ENCODE measurements at regions not wholly inside any gene's neighbourhood (a gene's known extent, or its start where the extent isn't known, plus 50 kb on each side); places are given as distances from the start of the nearest gene placed in this dataset.

DNA sequence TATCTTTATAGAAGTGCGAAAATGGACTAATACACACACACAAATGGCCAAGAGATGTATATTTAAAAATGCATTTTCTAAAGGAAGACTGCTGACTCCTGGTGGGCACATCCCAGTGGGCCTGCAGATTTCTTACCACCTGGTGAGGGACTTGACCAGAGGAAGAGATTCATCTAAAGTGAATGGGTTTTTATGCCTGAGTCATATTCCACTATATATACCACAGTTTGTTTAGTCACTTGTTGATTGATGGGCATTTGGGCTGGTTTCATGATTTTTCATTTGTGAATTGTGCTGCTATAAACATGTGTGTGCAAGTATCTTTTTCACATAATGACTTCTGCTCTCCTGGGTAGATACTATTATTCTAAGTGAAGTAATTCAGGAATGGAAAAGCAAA, 277.3 kb downstream of the SLC16A7 start:
- Histone ChIP-seq H3K4me3 (ENCODE audit: low read length) (no peak overlapping the region), H3K9me3 (replicated peaks; ENCODE audit: low read length) (peaks cover 3% of the 10 kb centered on the region)

GRCh38 chr12:59874781-59875180, 279.0 kb downstream of the SLC16A7 start:
- Histone ChIP-seq H3K4me1 (ENCODE audit: control insufficient read depth, insufficient read depth, low read length) (no peaks in the 10 kb centered on the region), H3K27me3 (ENCODE audit: control insufficient read depth, insufficient read depth, low read length) (no peaks in the 10 kb centered on the region), H3K36me3 (ENCODE audit: insufficient read depth, low read length) (no peaks in the 10 kb centered on the region), H3K9ac (ENCODE audit: low read depth, low read length) (no peak overlapping the region), H3K9me3 (replicated peaks; ENCODE audit: low read length) (peaks cover 3% of the 10 kb centered on the region), H3K4me2 (ENCODE audit: low read length) (no peak overlapping the region), H3K4me3 (ENCODE audit: low read length) (no peak overlapping the region)

More for the DNA sequence above, 277.3 kb downstream of the SLC16A7 start:
- H3K4me1 ChIP-seq (ENCODE audit: control insufficient read depth, insufficient read depth, low read length): no peaks in the 10 kb centered on the region
- no peak overlapping the region for H3K4me2 ChIP-seq (ENCODE audit: low read length)
- no peak overlapping the region for H3K9ac ChIP-seq (ENCODE audit: low read depth, low read length)
- no peaks in the 10 kb centered on the region for H3K36me3 ChIP-seq (ENCODE audit: insufficient read depth, low read length)
- no peaks in the 10 kb centered on the region for H3K27me3 ChIP-seq (ENCODE audit: control insufficient read depth, insufficient read depth, low read length)

GRCh38 chr12:59886131-59886733, 290.4 kb downstream of the SLC16A7 start:
- H3K27me3 ChIP-seq (ENCODE audit: control insufficient read depth, insufficient read depth, low read length): no peaks in the 10 kb centered on the region

GRCh38 chr12:59887178-59887577, 291.3 kb downstream of the SLC16A7 start:
- Histone ChIP-seq H3K9me3 (replicated peaks; ENCODE audit: low read length) (no peaks in the 10 kb centered on the region), H3K4me1 (ENCODE audit: control insufficient read depth, insufficient read depth, low read length) (no peaks in the 10 kb centered on the region), H3K27me3 (ENCODE audit: control insufficient read depth, insufficient read depth, low read length) (no peaks in the 10 kb centered on the region), H3K4me3 (ENCODE audit: low read length) (no peak overlapping the region), H3K36me3 (ENCODE audit: insufficient read depth, low read length) (no peaks in the 10 kb centered on the region), H3K4me2 (ENCODE audit: low read length) (no peak overlapping the region), H3K9ac (ENCODE audit: low read depth, low read length) (no peak overlapping the region)

More at GRCh38 chr12:59886131-59886733, 290.4 kb downstream of the SLC16A7 start:
- no peaks in the 10 kb centered on the region for H3K36me3 ChIP-seq (ENCODE audit: insufficient read depth, low read length)
- H3K4me1 ChIP-seq (ENCODE audit: control insufficient read depth, insufficient read depth, low read length): no peaks in the 10 kb centered on the region
- H3K4me2 ChIP-seq (ENCODE audit: low read length): no peak overlapping the region
- no peaks in the 10 kb centered on the region for H3K9me3 ChIP-seq (replicated peaks; ENCODE audit: low read length)
- H3K9ac ChIP-seq (ENCODE audit: low read depth, low read length): no peak overlapping the region
- H3K4me3 ChIP-seq (ENCODE audit: low read length): no peak overlapping the region

DNA sequence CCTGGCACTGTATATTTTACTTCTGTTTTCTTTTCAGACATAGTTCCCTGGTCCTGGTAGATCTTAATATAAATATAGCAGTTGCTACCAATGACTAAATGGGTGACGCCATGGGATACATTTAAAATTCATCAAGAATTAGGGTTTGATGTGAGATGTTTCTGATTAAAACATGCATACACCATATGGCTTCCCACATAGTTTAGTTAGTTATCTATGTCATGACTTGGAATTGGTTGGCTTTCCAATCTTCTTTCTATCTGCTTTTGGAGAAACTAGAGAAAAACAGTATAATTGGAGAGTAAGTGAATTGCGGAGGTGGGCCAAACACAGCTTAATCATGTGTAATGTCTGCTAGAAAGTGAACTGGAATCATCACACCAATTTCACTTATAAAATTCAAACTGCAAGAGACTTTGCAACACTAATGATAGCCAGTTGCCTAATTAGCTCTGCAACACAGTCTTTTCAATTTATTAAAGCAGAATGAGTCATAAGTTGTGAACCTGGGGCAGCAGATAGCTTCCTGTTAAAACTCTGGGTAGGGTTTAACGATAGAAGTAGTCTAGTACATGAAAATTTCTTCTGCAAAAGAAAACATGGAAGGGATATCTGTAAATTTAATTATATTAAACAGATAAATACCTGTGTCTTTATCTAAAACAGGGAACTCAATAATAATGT, 295.2 kb downstream of the SLC16A7 start:
- Histone ChIP-seq H3K4me3 (ENCODE audit: low read length) (no peak overlapping the region), H3K36me3 (ENCODE audit: insufficient read depth, low read length) (no peaks in the 10 kb centered on the region), H3K9me3 (replicated peaks; ENCODE audit: low read length) (no peaks in the 10 kb centered on the region), H3K27me3 (ENCODE audit: control insufficient read depth, insufficient read depth, low read length) (no peaks in the 10 kb centered on the region), H3K9ac (ENCODE audit: low read depth, low read length) (no peak overlapping the region), H3K4me1 (ENCODE audit: control insufficient read depth, insufficient read depth, low read length) (no peaks in the 10 kb centered on the region), H3K4me2 (ENCODE audit: low read length) (no peak overlapping the region)

- Histone ChIP-seq H3K9me3 (replicated peaks; ENCODE audit: low read length) (no peaks in the 10 kb centered on the region), H3K4me1 (ENCODE audit: control insufficient read depth, insufficient read depth, low read length) (no peaks in the 10 kb centered on the region), H3K9ac (ENCODE audit: low read depth, low read length) (no peak overlapping the region), H3K4me3 (ENCODE audit: low read length) (no peak overlapping the region), H3K36me3 (ENCODE audit: insufficient read depth, low read length) (no peaks in the 10 kb centered on the region), H3K27me3 (ENCODE audit: control insufficient read depth, insufficient read depth, low read length) (no peaks in the 10 kb centered on the region), H3K4me2 (ENCODE audit: low read length) (no peak overlapping the region)
Observed at GRCh38 chr12:59895166-59895775, 299.4 kb downstream of the SLC16A7 start.

DNA sequence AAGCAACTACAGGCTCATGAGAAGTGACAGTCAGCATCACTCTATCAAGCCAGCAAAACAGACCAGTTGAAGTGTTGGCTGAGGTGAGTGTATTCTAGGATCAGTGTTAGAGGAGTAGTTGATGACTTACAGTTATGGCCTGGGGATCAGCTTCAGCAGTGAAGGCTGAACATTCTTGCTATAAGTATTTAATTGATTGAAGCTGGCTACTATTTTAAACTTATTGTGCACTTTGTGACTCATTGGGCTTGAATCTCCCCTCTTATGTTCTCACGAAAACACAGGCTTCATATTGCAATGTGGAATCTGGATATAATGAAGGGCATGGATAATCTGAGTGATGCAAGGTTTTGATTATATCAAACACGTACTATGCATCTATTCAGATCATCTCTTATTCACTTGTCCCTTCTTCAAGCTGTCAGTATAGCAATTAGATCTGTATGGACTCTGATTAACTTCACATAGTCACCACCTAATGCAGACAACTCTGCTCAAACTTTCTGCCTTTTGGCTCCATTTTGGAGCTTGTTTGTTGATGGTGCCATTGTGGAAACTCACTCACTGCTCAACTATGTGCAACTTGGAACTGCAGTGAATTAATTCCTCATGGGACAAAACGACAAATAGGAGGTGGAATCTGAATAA, 309.2 kb downstream of the SLC16A7 start:
- Histone ChIP-seq H3K4me3 (ENCODE audit: low read length) (no peak overlapping the region), H3K4me1 (ENCODE audit: control insufficient read depth, insufficient read depth, low read length) (no peaks in the 10 kb centered on the region), H3K4me2 (ENCODE audit: low read length) (no peak overlapping the region), H3K27me3 (ENCODE audit: control insufficient read depth, insufficient read depth, low read length) (no peaks in the 10 kb centered on the region), H3K9ac (ENCODE audit: low read depth, low read length) (no peak overlapping the region), H3K9me3 (replicated peaks; ENCODE audit: low read length) (peaks cover 6% of the 10 kb centered on the region), H3K36me3 (ENCODE audit: insufficient read depth, low read length) (no peaks in the 10 kb centered on the region)

DNA sequence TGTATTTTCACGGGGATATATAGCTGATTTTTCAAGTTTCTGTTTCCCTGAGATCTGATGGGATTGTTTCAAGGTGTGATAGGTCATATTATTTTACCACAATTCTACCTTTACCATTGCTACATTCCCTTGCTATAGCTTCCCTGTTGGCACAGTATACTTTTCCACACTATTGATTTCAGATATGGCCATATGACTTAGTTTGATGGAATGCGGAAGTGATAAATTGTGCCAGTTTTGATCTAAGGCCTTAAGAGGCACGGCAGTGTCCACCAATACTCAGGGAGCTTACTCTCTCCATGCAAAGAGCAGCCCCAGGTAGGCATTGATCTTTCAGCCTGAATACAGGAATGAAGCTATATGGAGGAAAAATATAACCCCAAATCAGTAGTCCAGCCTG, 315.7 kb downstream of the SLC16A7 start:
- Histone ChIP-seq H3K4me2 (ENCODE audit: low read length) (no peak overlapping the region), H3K4me1 (ENCODE audit: control insufficient read depth, insufficient read depth, low read length) (no peaks in the 10 kb centered on the region), H3K9ac (ENCODE audit: low read depth, low read length) (no peak overlapping the region), H3K4me3 (ENCODE audit: low read length) (no peak overlapping the region), H3K9me3 (replicated peaks; ENCODE audit: low read length) (peaks cover 4% of the 10 kb centered on the region), H3K36me3 (ENCODE audit: insufficient read depth, low read length) (no peaks in the 10 kb centered on the region), H3K27me3 (ENCODE audit: control insufficient read depth, insufficient read depth, low read length) (no peaks in the 10 kb centered on the region)

DNA sequence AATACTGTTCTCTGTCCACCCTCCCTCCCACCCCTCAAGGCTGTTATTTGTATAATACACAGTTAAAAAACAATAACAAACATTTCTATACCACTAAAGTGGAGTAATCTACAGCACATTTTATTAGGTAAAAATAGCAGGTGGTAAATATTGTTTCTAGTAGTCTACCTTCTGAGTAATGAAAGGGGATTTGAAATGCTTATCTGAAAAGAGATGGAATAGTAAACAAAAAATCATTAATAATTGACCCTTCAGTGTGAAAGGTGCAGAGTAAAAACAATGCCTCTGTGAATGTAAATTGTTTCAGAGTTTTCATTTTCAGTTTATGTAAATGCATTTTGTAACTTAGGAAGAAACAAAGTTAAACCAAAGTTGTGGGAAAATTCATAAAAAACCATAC, 321.2 kb downstream of the SLC16A7 start:
- Histone ChIP-seq H3K4me3 (ENCODE audit: low read length) (no peak overlapping the region), H3K27me3 (ENCODE audit: control insufficient read depth, insufficient read depth, low read length) (no peaks in the 10 kb centered on the region), H3K9ac (ENCODE audit: low read depth, low read length) (no peak overlapping the region), H3K36me3 (ENCODE audit: insufficient read depth, low read length) (no peaks in the 10 kb centered on the region), H3K9me3 (replicated peaks; ENCODE audit: low read length) (no peaks in the 10 kb centered on the region), H3K4me1 (ENCODE audit: control insufficient read depth, insufficient read depth, low read length) (no peaks in the 10 kb centered on the region), H3K4me2 (ENCODE audit: low read length) (no peak overlapping the region)

DNA sequence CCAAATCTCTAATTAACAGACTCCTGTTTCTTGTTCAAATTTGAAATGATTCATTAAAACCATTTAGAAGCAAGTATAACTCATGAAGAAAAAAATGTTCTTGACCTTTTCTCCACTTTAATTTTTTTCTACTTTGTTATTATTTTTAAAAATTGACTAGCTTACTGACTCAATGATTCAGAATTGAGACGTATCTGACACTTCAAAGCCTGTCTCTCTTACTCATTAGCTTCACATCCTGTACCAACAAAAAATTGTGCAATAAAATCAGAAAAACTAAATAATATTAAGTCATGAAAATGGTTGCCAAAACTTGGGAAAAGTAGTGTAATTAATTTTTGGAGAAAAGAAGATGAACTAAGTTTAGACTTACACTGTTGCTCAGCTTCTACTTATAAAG, 331.2 kb downstream of the SLC16A7 start:
- Histone ChIP-seq H3K27me3 (ENCODE audit: control insufficient read depth, insufficient read depth, low read length) (no peaks in the 10 kb centered on the region), H3K9me3 (replicated peaks; ENCODE audit: low read length) (peaks cover 3% of the 10 kb centered on the region), H3K4me1 (ENCODE audit: control insufficient read depth, insufficient read depth, low read length) (no peaks in the 10 kb centered on the region), H3K4me3 (ENCODE audit: low read length) (no peak overlapping the region), H3K36me3 (ENCODE audit: insufficient read depth, low read length) (no peaks in the 10 kb centered on the region), H3K4me2 (ENCODE audit: low read length) (no peak overlapping the region), H3K9ac (ENCODE audit: low read depth, low read length) (no peak overlapping the region)

GRCh38 chr12:59928416-59928815, 332.6 kb downstream of the SLC16A7 start:
- H3K4me1 ChIP-seq (ENCODE audit: control insufficient read depth, insufficient read depth, low read length): no peaks in the 10 kb centered on the region
- no peaks in the 10 kb centered on the region for H3K36me3 ChIP-seq (ENCODE audit: insufficient read depth, low read length)
- H3K9ac ChIP-seq (ENCODE audit: low read depth, low read length): no peak overlapping the region

More at GRCh38 chr12:59928416-59928815, 332.6 kb downstream of the SLC16A7 start:
- no peaks in the 10 kb centered on the region for H3K27me3 ChIP-seq (ENCODE audit: control insufficient read depth, insufficient read depth, low read length)
- no peak overlapping the region for H3K4me2 ChIP-seq (ENCODE audit: low read length)
- H3K9me3 ChIP-seq (replicated peaks; ENCODE audit: low read length): peaks cover 3% of the 10 kb centered on the region
- no peak overlapping the region for H3K4me3 ChIP-seq (ENCODE audit: low read length)
